ENCODE measurements at regions not wholly inside any gene's neighbourhood (a gene's known extent, or its start where the extent isn't known, plus 50 kb on each side); places are given as distances from the start of the nearest gene placed in this dataset.

DNA sequence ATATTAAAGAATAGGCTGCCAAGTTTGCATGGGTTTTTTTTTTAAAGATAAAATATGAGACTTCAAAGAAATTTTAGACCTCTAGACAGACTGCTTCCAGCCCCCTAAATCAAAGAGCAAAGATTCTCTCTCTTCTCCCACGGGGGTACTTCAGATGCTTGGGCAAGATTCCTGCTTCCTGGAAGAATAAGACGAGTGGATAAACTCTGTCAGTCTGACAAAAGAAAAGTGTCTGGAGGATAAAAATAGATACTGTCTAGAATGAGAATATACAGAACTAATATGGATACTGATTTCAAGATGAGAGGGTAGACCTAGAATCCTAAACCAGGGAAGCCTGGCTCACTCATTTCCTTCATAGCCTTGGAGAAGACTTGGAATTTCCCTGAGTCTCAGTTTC is 435.1 kb downstream of the FOXO1 start:
- no peak overlapping the region for H3K4me3 ChIP-seq (ENCODE audit: low read depth, low read length)
- DNase-seq (ENCODE audit: low read depth, low spot score), result no peak
- TF ChIP-seq, protein P1, sequence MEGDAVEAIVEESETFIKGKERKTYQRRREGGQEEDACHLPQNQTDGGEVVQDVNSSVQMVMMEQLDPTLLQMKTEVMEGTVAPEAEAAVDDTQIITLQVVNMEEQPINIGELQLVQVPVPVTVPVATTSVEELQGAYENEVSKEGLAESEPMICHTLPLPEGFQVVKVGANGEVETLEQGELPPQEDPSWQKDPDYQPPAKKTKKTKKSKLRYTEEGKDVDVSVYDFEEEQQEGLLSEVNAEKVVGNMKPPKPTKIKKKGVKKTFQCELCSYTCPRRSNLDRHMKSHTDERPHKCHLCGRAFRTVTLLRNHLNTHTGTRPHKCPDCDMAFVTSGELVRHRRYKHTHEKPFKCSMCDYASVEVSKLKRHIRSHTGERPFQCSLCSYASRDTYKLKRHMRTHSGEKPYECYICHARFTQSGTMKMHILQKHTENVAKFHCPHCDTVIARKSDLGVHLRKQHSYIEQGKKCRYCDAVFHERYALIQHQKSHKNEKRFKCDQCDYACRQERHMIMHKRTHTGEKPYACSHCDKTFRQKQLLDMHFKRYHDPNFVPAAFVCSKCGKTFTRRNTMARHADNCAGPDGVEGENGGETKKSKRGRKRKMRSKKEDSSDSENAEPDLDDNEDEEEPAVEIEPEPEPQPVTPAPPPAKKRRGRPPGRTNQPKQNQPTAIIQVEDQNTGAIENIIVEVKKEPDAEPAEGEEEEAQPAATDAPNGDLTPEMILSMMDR (IDR thresholded peaks at IDR 0.05; ENCODE audit: insufficient read depth, low read length, missing control alignments), result no peak
- CTCF ChIA-PET, result no interaction called here
- POLR2A ChIA-PET, result no interaction called here

DNA sequence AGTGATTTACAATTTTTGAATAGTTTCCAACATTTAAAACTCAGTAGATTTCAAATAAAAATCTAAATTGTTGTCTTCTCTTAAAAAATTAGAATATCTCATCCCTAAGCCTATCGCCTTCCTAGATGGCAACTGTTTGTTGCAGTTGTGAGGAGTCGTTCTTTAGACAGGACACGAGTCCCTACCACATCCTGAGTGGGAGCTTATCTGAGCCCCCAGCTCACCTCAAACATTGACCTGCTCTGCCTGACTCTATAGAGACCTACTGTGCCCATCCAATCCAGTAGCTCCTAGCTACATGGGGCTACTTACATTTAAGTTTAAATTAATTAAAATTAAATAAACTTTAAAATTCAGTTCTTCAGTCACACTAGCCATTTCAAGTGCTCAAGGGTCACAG is 434.7 kb downstream of the FOXO1 start:
- ChIA-PET POLR2A (no interaction called here), CTCF (no interaction called here)
- DNase-seq (ENCODE audit: low read depth, low spot score), result no peak
- TF ChIP-seq, protein P1 (IDR thresholded peaks at IDR 0.05; ENCODE audit: insufficient read depth, low read length, missing control alignments), result no peak
- H3K4me3 ChIP-seq (ENCODE audit: low read depth, low read length), result no peak overlapping the region

DNA sequence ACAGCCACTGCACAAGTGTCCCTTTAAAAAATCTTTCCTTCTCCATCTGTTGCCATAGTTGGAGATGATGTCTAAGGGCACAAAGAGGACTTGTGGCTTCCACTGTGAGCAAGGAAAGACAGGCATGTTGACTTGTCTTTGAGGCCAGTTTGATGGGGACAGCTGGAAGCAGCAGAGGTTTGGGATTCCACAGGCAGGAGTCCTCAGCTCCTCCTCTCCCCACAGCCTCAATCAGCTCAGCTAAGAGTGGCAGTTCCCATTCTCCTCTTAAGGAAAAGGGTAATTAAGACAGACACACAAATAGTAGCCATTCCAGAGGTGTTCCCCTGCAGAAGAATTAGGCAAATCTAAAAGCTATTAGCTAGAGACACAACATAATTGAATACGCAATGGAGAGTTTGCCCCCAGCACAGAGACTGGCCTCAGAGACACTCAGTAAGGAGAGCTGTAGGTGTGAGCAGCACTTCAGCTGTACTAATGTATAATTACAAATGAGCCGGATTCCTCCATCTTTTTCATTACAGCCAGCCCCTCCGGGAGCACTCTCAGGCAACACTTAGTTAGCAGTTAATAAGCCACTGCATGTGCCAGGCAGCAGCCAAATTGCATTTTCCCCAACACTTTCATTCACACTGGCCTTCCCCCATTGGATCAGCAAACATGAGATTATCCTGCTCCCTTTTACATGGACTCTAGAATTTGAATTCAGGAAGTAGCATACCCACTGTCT is 434.0 kb downstream of the FOXO1 start:
- TF ChIP-seq, protein P1 (IDR thresholded peaks at IDR 0.05; ENCODE audit: insufficient read depth, low read length, missing control alignments), result no peak
- POLR2A ChIA-PET, result no interaction called here

DNA sequence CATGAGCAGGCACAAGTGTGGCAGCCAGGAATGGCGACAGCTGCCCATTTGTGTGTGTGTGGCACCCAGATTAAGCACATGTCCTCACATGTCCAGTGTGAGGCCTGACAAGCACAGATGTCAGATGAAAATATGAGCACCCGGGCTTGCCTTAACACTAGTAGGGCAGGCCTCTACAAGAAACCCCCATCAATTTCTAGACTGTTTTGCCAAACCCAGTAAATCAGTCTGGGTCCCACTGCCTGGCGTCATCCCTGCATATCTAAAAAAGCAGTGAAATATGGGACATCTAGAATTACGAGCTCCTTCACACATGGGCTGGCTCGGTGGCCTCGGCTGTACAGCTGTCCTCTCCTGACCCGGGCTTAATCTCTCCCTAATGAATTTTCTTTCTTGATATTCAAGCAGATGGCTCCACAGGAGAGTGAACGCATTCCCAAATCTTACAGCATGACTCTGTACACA is 432.7 kb downstream of the FOXO1 start:
- no peak overlapping the region for H3K4me3 ChIP-seq (ENCODE audit: low read depth, low read length)
- DNase-seq (ENCODE audit: low read depth, low spot score), result no peak
- TF ChIP-seq, protein P1 (IDR thresholded peaks at IDR 0.05; ENCODE audit: insufficient read depth, low read length, missing control alignments), result no peak
- POLR2A ChIA-PET, result no interaction called here
- CTCF ChIA-PET, result interaction anchor here (1.0 kb wide), 1 partner anchor 13 kb away, joined by 3 read pairs; no protein-coding TSS in a partner anchor

More for the DNA sequence above, 434.0 kb downstream of the FOXO1 start:
- no peak overlapping the region for H3K4me3 ChIP-seq (ENCODE audit: low read depth, low read length)
- DNase-seq (ENCODE audit: low read depth, low spot score), result no peak
- CTCF ChIA-PET, result no interaction called here

DNA sequence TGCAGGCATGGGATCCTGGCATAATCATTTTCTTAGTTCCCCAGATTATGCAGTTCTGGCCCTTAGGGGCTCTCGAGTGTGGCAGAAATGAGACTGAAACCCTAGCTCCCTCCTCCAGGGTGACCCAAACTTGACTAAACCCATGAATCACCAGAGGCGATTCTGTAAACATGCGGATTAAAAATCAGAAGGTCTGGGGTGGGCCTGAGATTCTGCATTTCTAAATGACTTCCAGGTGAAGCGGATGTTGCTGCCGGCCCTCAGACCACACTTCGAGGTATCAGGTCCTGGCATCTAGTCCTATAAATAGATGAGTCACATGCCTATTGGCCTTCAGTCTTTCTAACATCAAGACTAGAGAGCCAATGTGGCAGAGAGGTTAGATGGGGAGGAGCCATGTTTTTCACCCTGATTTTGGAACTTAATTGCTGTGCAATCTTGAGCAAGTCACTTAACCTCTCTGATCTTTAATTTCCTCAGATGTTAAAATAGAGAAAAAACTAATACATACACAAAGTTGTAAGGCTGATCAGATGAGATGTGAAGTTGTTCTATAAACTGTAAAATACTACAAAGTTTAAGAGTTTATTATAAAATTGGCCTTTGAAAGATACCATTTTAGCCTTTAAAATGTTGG is 431.2 kb downstream of the FOXO1 start:
- DNase-seq (ENCODE audit: low read depth, low spot score), result no peak
- CTCF ChIA-PET, result no interaction called here
- TF ChIP-seq, protein P1 (IDR thresholded peaks at IDR 0.05; ENCODE audit: insufficient read depth, low read length, missing control alignments), result no peak
- POLR2A ChIA-PET, result no interaction called here
- H3K4me3 ChIP-seq (ENCODE audit: low read depth, low read length), result no peak overlapping the region

DNA sequence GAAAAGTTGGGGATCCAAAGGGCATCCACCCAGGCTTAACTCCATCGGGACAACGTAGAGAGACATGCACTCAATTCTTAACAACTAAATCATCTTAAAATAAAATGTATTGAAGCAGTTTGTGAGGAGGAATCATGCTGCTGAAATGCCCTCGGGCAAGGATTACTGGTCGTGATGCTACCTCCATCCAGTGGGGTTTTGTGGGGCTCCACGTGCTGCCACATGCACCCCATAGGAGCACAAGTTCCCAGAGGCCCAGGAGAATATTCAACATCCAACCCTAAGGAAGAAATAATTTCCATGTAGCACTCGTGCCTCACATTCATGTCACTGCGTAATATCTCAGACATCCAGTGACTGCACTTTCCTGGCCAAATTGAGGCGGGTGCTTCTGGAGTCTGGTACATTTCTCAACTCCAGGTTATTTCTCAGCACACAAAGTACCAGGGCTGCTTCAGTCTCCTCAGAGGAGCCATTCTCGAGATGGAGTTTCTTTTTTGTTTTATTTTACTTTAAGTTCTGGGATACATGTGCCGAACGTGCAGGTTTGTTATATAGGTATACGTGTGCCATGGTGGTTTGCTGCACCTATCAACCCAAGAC is 429.8 kb downstream of the FOXO1 start:
- CTCF ChIA-PET, result no interaction called here

More for the DNA sequence above, 429.8 kb downstream of the FOXO1 start:
- no peak for DNase-seq (ENCODE audit: low read depth, low spot score)
- TF ChIP-seq, protein P1 (IDR thresholded peaks at IDR 0.05; ENCODE audit: insufficient read depth, low read length, missing control alignments), result no peak
- H3K4me3 ChIP-seq (ENCODE audit: low read depth, low read length), result no peak overlapping the region
- POLR2A ChIA-PET, result no interaction called here
